Activated CD4-positive, alpha-beta T cell treated with anti-CD3 and anti-CD28 coated beads, Interleukin-2, amount 10 ng/mL, durations not matched to agents 7 days and 5 days (primary cell): ENCODE measurements at regions not wholly inside any gene's neighbourhood (a gene's known extent, or its start where the extent isn't known, plus 50 kb on each side); places are given as distances from the start of the nearest gene placed in this dataset.

Experiments used
- CTCF ChIA-PET: fragments of 350-600 bp; sonication (Branson Sonifier 250); formaldehyde crosslinking; loops from one replicate; lab custom pipeline; 2021; ENCODE audit warnings: antibody characterized with exemption; lab: Charles Lee
- POLR2A ChIA-PET: fragments of 350-600 bp; sonication (Branson Sonifier 250); formaldehyde crosslinking; loops from one replicate; lab custom pipeline; 2021; ENCODE audit warnings: antibody characterized with exemption; lab: Charles Lee
- DNase-seq: peaks from one replicate; pipeline ENCODE4 v3.0.0-alpha.2; 2020
- H3K27ac Mint-ChIP-seq: one replicate; pipeline ENCODE4 v1.8.0; 2021; ENCODE audit warnings: mild to moderate bottlenecking, moderate library complexity, mixed read lengths
- H3K27me3 Mint-ChIP-seq: one replicate; pipeline ENCODE4 v1.8.0; 2021; ENCODE audit warnings: mixed read lengths
- H3K36me3 Mint-ChIP-seq: one replicate; pipeline ENCODE4 v1.8.0; 2021; ENCODE audit warnings: low read depth, mixed read lengths
- H3K4me1 Mint-ChIP-seq: one replicate; pipeline ENCODE4 v1.8.0; 2021; ENCODE audit warnings: mixed read lengths
- H3K4me3 Mint-ChIP-seq: one replicate; pipeline ENCODE4 v1.8.0; 2021; ENCODE audit warnings: mild to moderate bottlenecking, moderate library complexity, mixed read lengths
- H3K9me3 Mint-ChIP-seq: one replicate; pipeline ENCODE4 v1.8.0; 2021; ENCODE audit warnings: mixed read lengths

DNA sequence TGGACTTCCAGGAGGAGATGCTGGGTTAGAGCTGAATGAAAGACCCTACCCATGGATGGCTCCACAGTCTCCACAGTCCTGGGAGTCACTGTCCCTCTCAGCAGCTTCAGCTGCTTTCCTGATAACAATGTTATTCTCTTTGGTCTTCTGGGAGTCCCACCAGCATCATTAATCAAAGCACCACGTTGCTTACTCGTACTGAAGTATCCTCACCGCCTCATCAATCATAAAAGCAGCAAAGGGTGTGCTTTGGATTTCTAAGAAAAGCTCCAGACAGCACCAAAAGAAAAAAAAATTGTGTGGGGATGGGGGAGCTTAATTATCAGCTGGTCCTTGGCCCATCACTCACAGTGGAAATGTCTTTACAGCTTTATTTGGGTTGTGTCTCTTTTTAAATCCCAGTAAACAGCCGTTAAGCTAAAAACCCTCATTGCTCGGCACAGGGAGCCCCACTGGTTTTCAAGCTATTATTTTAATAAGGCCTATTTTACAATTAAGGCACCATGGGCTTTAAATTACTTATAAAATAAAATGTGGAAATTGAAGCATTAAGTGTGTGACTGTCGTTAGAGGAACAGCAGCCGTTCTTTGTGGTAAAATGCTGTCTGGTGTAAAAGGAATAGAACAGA, 538.0 kb downstream of the EBF1 start:
- Mint-ChIP-seq H3K27me3 (no peaks in the 10 kb centered on the region), H3K9me3 (peaks cover 9% of the 10 kb centered on the region), H3K4me3 (no peak overlapping the region), H3K36me3 (no peaks in the 10 kb centered on the region), H3K27ac (no peak overlapping the region), H3K4me1 (no peaks in the 10 kb centered on the region)
- ChIA-PET POLR2A (interaction anchor here (0.6 kb wide), 1 partner anchor 11 kb away, joined by 3 read pairs; no protein-coding TSS in a partner anchor), CTCF (no interaction called here)
- DNase-seq = no peak

DNA sequence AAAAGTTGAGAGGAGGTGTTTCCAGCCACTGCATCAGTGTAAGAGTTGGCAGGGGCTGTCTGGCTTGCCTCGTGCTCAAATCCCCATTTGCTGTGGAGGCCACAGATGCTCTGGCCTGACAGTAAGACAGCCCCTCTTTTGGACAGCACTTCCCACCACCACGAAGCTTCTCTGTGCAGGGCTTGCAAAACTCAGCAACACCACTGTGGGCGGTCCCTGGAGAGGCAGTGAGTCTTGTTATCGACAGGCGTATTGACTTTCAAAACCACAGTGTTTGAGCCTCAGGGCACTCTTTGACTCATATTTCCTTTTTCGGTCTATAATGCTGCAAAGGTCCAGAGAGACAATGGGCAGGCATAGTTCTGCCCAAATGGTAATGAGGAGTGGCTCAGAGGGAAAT, 539.5 kb downstream of the EBF1 start:
- no peaks in the 10 kb centered on the region for H3K36me3 Mint-ChIP-seq
- H3K4me1 Mint-ChIP-seq = no peaks in the 10 kb centered on the region
- no peak overlapping the region for H3K4me3 Mint-ChIP-seq
- ChIA-PET POLR2A (no interaction called here), CTCF (no interaction called here)
- H3K27me3 Mint-ChIP-seq = no peaks in the 10 kb centered on the region
- H3K27ac Mint-ChIP-seq = no peak overlapping the region
- peaks cover 9% of the 10 kb centered on the region for H3K9me3 Mint-ChIP-seq
- DNase-seq = no peak

DNA sequence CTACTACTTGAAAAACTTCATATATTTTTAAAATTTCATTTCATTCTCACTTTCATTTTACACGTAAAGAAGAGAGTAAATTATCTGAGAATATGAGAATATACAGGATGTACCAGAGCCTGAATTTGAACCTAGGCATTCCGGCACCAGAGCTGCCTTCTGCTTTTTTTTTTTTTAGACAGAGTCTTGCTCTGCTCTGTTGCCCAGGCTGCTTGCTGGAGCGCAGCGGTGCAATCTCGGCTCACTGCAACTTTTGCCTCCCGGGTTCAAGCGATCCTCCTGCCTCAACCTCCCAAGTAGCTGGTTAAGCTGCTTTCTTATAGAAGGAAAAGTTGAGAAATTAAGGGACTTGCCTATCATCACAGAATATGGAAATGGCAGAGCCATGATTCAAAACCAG, 540.1 kb downstream of the EBF1 start:
- H3K9me3 Mint-ChIP-seq = peaks cover 9% of the 10 kb centered on the region
- no peaks in the 10 kb centered on the region for H3K36me3 Mint-ChIP-seq
- no peak overlapping the region for H3K27ac Mint-ChIP-seq
- H3K4me1 Mint-ChIP-seq = peaks cover under 1% of the 10 kb centered on the region
- POLR2A ChIA-PET = interaction anchor here (0.6 kb wide), 1 partner anchor 47 kb away, joined by 3 read pairs; no protein-coding TSS in a partner anchor
- CTCF ChIA-PET = no interaction called here
- H3K4me3 Mint-ChIP-seq = no peak overlapping the region
- no peak for DNase-seq
- H3K27me3 Mint-ChIP-seq = no peaks in the 10 kb centered on the region

DNA sequence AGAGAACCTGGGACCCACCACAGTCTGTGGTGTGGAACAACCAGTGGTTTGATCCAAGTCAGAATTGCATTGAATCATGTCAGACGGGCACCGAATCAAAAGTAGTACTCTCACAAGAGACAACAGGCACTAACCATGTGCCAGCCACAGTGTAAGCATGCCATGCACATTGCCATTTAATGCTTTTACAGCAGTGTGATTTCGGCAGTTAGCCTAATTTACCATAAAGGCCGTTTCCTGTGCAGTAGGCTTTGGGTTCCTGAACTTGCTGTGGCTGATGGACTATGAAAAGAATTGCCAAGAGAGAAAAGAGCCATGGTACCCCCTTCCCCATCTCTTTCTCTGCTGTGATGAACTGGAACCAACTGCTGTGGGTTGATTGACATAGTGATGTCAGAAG, 540.6 kb downstream of the EBF1 start:
- H3K27ac Mint-ChIP-seq = no peak overlapping the region
- no peak overlapping the region for H3K4me3 Mint-ChIP-seq
- H3K36me3 Mint-ChIP-seq = no peaks in the 10 kb centered on the region
- peaks cover 5% of the 10 kb centered on the region for H3K4me1 Mint-ChIP-seq
- ChIA-PET CTCF (no interaction called here), POLR2A (interaction anchor here (0.6 kb wide), 1 partner anchor 46 kb away, joined by 3 read pairs; no protein-coding TSS in a partner anchor)
- no peak for DNase-seq
- H3K9me3 Mint-ChIP-seq = peaks cover 7% of the 10 kb centered on the region
- no peaks in the 10 kb centered on the region for H3K27me3 Mint-ChIP-seq

DNA sequence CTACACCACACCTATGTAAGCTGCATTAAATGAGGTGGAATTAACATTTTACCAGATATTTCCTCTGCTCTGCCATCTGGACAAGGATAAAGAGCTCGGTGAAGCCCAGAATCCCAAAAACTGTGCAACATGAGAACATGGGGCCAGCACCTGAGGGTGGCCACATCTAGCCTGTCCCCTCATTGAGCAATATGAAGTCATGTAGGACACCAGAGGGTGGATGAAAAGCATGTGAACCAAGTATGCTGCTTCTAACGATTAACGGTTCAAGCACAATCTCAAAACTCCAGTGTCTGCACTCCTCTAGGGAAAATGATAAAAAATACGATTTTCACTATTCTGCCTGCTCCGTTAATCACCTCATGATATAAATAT, 545.8 kb downstream of the EBF1 start:
- DNase-seq = no peak
- H3K9me3 Mint-ChIP-seq = peaks cover 3% of the 10 kb centered on the region
- CTCF ChIA-PET = interaction anchor here (0.5 kb wide), 1 partner anchor 399 kb away, joined by 3 read pairs; no protein-coding TSS in a partner anchor

DNA sequence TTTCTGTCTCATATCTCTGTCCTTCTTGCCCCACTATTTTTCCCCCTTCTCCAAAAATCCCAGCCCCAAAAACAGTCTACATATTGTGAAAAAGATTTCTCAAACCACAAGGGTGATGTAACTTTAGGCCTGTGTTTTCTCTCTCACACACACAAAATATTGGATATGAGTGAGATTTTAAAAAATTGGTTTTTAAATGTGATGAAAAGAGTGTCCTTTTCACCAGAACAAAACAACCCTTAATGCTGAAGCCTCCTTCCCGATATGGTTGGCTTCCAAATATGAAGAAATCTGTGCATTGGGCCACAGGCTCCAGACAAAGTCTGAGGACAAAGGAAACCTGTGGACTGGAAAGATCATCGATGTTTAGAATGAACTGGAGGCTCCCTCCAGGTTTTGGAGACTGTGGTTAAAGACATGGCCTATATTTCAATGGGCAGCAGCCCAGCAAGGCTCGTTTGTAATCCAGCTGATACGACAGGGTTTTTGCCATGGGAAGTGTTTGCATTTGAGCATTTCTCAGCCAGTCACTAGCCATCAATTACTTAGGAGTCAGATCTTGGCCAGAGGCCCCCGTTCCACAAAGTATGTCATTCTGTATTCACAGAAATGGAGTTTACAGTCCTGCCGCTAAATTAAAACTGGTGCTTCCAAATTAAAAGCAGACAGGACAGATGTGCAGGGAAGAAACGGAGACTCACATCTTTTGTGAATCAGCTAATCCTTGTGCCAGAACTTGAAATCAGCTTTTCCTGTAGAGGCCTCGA, 546.3 kb downstream of the EBF1 start:
- no peak overlapping the region for H3K4me3 Mint-ChIP-seq
- CTCF ChIA-PET = no interaction called here

More for the DNA sequence above, 545.8 kb downstream of the EBF1 start:
- no peaks in the 10 kb centered on the region for H3K36me3 Mint-ChIP-seq
- no peak overlapping the region for H3K4me3 Mint-ChIP-seq
- POLR2A ChIA-PET = no interaction called here
- no peak overlapping the region for H3K27ac Mint-ChIP-seq
- H3K27me3 Mint-ChIP-seq = no peaks in the 10 kb centered on the region
- peaks cover 5% of the 10 kb centered on the region for H3K4me1 Mint-ChIP-seq

DNA sequence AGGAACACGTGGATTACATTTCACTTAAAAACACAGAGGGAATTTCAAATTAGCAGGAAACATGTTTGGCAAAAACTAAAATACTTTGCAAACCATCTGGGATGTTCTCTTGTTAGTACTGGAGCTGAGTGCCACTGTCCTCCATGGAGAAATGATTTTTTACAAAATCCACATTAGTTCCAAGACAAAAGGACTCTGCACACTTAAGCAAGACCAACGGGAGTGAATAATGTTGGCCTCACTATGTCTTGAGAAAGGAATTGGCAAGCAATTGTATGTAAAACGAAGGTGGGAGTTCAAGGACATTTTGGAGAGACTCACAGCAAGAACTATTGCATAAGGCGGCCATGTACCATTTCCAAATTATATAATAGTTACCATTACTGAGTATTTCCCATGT, 547.5 kb downstream of the EBF1 start:
- H3K27ac Mint-ChIP-seq = no peak overlapping the region
- peaks cover 5% of the 10 kb centered on the region for H3K4me1 Mint-ChIP-seq
- H3K9me3 Mint-ChIP-seq = peaks cover 5% of the 10 kb centered on the region
- no peak overlapping the region for H3K4me3 Mint-ChIP-seq
- H3K27me3 Mint-ChIP-seq = peaks cover 2% of the 10 kb centered on the region
- POLR2A ChIA-PET = no interaction called here
- CTCF ChIA-PET = no interaction called here
- no peaks in the 10 kb centered on the region for H3K36me3 Mint-ChIP-seq
- no peak for DNase-seq

More for the DNA sequence above, 546.3 kb downstream of the EBF1 start:
- H3K9me3 Mint-ChIP-seq = peaks cover 5% of the 10 kb centered on the region
- no peak for DNase-seq
- H3K27ac Mint-ChIP-seq = no peak overlapping the region
- no peaks in the 10 kb centered on the region for H3K27me3 Mint-ChIP-seq
- peaks cover 5% of the 10 kb centered on the region for H3K4me1 Mint-ChIP-seq
- H3K36me3 Mint-ChIP-seq = no peaks in the 10 kb centered on the region
- POLR2A ChIA-PET = no interaction called here

DNA sequence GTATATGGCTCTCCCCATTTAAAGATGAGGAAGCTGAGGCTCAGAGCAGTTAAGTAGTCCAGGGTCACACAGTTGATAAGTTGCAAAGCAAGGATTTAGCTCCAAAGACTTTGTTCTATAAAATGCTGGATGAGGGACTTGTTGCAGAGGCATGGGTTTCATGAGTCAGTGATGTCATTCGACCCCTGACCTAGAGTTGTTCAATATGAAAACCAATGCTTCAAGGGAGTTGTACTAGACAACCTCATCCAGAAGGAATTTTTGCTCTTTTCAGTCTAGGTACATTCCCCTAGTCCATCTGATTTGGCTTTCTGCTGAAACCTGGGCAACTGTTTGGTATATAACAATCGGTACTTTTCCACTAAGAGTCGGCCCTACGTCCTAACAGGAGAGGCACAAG, 550.4 kb downstream of the EBF1 start:
- no peak overlapping the region for H3K27ac Mint-ChIP-seq

DNA sequence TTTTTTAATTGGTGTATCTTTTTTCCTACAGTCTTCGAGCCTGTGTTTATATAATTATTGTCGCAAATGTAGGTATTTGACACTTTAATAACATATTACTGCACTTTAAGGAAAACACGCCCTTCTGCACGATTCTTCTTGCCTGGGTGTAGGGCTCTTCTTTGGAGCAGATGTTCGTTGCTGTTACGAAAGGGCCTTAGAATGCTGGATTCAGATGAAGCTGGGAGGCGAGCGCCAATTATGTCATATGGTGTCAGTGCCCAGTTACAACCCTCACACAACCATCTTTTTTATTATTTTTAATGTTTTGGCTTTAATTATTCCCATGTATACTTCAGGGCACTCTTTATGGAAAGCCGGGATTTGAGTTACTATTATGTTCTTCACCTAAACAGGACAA, 553.0 kb downstream of the EBF1 start:
- CTCF ChIA-PET = no interaction called here
- POLR2A ChIA-PET = no interaction called here
- Mint-ChIP-seq H3K27me3 (peaks cover 2% of the 10 kb centered on the region), H3K27ac (no peak overlapping the region), H3K9me3 (peaks cover 2% of the 10 kb centered on the region), H3K36me3 (no peaks in the 10 kb centered on the region), H3K4me3 (no peak overlapping the region), H3K4me1 (peaks cover 7% of the 10 kb centered on the region)
- DNase-seq = no peak

More for the DNA sequence above, 550.4 kb downstream of the EBF1 start:
- Mint-ChIP-seq H3K4me3 (no peak overlapping the region), H3K4me1 (peaks cover 3% of the 10 kb centered on the region), H3K36me3 (no peaks in the 10 kb centered on the region), H3K9me3 (peaks cover 2% of the 10 kb centered on the region), H3K27me3 (peaks cover 2% of the 10 kb centered on the region)
- DNase-seq = no peak
- ChIA-PET POLR2A (no interaction called here), CTCF (no interaction called here)

DNA sequence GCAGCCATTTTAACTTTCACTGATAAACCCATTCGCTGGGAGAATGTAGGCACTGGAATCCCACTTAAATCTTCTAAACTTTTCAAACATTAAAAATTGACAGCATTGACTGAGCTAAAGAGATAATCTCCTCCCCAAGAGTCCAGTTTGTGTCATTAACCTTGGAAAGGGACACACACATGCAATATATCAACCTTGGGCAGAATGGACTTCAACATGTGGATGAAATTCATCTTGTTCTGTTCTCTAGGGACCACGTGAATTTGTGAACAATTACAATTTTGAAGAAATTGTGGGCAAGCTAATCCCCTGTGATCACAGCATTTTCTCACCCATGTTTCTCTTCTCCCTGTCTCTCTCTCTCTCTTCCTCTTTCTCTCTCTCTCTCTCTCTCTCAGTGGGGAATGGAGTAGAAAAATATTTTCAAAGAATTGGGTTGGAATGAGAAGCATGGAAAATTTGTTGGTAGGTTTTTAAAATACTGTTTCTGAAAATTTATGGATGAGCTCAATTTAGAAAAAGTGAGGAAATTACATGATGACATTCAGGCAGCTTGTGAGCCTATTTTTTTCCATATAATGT, 553.7 kb downstream of the EBF1 start:
- Mint-ChIP-seq H3K4me3 (no peak overlapping the region), H3K27me3 (peaks cover 2% of the 10 kb centered on the region), H3K27ac (no peak overlapping the region), H3K36me3 (no peaks in the 10 kb centered on the region), H3K4me1 (peaks cover 12% of the 10 kb centered on the region), H3K9me3 (peaks cover 2% of the 10 kb centered on the region)
- no peak for DNase-seq
- ChIA-PET POLR2A (no interaction called here), CTCF (interaction anchor here (0.8 kb wide), 1 partner anchor 19 kb away, joined by 4 read pairs; no protein-coding TSS in a partner anchor)

DNA sequence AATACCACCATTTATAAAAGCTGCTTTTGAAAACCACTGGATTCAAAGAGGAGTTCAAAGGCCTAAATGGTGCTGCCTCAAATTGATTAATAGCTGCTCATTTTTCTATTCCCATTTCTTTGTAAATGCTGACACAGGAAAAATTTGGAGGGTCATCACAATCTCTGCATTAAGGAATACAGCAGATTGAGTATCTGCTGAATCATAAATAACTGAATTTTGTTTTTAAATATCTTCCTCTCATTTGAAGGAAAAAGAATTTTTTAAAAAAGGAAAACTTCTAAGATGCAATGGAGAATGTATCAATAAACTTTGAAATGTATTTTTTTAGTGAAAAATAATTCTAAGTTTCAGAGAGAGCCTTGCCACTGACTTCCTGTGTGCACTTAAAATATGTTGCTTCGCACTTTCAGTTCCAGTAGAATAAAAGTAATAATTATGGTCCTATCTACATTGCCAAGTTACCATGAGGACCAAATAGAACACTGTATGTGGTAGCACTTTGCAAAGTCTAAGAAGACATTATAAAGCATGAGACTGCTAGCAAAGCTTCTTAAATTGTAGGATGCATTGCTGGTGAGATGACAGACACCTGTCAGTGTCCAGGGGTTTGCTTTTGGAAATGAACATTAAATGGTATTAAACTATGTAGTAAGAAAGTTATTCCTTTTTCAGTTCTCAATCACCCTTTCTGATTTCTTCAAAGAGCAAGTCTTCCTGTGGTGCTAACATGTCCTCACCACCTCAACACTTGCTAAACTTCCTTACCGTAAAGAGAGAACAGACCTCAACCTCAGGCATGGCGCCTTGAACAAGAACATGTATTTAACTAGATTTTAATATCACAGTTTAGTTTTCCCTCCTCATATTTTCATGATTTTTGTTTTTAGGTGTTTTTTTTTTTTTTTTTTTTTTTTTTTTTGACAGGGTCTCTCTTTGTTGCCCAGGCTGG, 555.1 kb downstream of the EBF1 start:
- Mint-ChIP-seq H3K4me1 (peaks cover 12% of the 10 kb centered on the region), H3K9me3 (peaks cover 2% of the 10 kb centered on the region), H3K36me3 (no peaks in the 10 kb centered on the region), H3K27me3 (peaks cover 2% of the 10 kb centered on the region), H3K4me3 (no peak overlapping the region), H3K27ac (no peak overlapping the region)
- no peak for DNase-seq
- ChIA-PET POLR2A (no interaction called here), CTCF (no interaction called here)

DNA sequence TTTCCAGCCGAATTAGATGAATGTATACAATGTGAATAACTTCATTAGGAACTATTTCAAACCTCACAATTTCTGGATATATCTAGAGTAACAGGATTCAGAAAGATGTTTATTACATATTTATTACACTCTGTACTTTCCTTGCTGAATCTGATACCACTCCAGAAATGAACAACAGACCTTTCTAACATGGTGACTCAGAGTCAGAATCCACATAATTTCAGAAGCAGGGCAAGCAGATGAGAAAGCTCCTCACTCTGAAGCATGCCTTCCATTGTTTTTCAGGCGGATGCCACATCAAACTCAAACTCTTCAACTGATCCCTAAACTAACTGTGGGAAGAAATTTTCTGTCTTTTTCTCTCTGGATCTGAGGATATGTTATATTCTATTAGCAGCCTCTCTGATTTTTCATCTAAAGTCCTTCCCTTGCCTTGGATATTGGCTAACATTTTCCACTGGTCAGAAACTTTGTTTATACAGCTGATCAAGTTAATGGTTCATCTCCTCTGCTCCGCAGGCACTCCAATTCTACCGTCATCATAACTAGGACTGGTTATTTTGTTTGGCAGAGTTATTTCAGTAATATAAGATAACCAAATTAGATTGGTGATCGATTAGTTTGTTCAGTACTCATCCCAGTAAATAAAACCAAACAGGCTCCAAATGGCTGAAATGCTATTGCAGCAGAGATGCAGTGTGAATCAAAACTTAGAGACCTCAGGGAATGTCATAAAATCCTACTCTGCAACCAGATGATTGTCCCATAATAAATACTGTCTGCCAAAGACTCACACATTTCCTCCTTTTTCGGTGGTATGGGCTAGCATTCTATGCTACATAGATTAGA, 556.0 kb downstream of the EBF1 start:
- DNase-seq = no peak
- CTCF ChIA-PET = no interaction called here
- no peak overlapping the region for H3K27ac Mint-ChIP-seq
- peaks cover 2% of the 10 kb centered on the region for H3K9me3 Mint-ChIP-seq
- peaks cover 2% of the 10 kb centered on the region for H3K27me3 Mint-ChIP-seq
- peaks cover 13% of the 10 kb centered on the region for H3K4me1 Mint-ChIP-seq
- no peaks in the 10 kb centered on the region for H3K36me3 Mint-ChIP-seq
- no peak overlapping the region for H3K4me3 Mint-ChIP-seq
- POLR2A ChIA-PET = no interaction called here
